ENCODE measurements at regions not wholly inside any gene's neighbourhood (a gene's known extent, or its start where the extent isn't known, plus 50 kb on each side); places are given as distances from the start of the nearest gene placed in this dataset.
A peak's percentile ranks its signal among the peaks of the same experiment; 100 is the strongest.

DNA sequence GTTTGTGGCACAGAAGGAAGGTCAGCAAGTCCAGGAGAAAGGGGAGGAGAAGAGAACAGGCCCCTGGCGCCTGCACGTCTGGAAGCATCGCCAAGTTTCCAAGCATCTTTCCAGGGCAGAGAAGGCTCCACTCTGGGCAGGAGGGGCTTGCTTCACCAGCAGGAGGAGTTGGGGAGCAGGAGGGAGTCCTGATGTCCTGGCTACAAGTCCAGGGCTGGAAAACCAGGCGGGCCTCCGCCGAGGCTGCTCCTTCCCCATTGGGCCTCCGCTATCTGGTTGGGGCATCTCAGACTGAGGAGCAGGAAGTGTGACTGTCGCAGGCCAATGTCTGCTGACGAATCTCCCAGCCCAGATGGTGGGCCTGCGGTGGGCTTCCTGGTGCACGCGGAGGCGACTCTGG is 421.9 kb downstream of the PREX1 start:
- DNase-seq (ENCODE audit: low read depth), result no peak

DNA sequence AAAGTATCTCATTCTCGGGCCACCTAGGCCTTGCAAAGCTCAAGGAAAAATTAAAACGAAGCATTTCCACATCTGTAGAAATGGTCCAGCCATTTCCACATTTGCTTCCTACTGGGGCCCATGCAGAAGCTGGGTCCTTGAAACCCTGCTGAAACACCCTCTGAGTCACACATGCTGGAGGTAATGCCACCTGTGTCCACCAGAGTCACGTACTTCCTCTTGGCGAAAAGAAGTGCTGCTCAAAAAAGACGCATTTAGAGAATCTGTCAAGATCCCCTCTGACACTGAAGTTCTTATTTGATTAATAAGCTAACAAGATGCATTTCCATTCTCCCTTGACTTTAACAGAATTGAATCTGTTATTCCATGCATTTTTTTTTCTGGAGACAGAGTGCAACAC is 423.2 kb downstream of the PREX1 start:
- no peak for DNase-seq (ENCODE audit: low read depth)

DNA sequence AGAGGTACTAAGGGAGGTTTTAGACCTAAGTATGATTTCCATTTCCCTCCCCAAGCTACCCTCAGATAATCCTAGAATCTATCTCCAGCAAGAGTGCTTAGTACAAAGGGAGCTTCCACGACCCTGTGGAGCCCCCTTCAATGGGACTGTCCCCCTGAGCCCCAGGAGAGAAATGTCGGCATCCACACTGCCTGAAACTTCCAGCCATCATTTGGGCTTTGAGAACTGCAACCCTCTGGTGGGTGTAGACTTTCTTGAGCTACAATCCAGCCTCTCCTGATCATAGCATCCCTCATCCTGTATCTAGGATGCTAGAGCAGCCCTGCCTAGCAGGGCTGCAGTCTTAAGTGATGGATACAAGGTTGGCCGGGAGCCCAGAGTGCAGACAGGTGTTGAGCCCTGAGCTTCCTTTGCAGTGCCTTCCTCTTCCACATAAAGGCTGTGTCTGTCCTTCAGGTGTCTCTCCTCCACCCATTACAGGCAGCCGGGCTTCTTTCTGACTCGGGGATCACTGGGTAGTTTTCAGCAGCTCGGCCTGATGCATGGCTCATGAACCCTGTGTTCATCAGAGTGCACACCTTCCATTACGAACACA is 424.5 kb downstream of the PREX1 start:
- DNase-seq (ENCODE audit: low read depth), result no peak

DNA sequence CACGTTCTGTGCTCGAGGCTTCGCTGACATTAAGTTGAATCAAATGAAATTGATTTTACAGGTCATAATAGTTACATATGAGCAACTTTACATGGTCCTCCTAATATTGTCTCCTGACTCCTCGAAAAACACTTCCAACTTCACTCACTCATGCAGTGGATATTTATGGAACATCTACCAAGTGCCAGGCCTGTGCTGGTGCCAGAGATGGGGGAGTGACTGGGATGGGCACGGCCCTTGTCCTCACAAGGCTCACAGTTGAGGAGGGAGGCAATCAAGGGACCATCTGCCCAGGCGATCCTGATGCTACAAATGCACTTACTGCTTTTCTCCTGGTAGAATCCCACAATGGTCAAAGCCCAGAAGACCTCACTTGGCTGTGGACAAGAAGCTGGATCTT is 426.4 kb downstream of the PREX1 start:
- no peak for DNase-seq (ENCODE audit: low read depth)

DNA sequence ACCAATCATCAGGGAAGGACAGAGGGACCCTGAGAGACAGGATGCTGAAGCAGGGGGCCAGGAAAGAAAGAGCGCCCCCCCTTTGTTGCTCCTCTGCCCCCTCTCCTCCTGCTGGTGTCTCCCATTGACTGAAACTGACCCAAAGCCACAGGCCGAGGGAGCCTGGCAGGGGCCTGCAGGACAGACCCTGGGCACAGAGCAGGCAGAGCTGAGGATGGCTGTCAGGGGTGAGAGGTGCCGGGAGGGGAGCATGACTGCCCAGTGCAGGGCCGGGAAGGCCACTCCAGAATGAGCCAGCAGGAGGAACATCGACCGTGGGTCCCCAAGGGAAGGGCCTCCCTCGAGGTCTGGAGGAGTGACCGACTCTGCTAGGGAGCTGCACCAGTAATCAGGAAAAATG is 427.8 kb downstream of the PREX1 start:
- DNase-seq (ENCODE audit: low read depth), result no peak

DNA sequence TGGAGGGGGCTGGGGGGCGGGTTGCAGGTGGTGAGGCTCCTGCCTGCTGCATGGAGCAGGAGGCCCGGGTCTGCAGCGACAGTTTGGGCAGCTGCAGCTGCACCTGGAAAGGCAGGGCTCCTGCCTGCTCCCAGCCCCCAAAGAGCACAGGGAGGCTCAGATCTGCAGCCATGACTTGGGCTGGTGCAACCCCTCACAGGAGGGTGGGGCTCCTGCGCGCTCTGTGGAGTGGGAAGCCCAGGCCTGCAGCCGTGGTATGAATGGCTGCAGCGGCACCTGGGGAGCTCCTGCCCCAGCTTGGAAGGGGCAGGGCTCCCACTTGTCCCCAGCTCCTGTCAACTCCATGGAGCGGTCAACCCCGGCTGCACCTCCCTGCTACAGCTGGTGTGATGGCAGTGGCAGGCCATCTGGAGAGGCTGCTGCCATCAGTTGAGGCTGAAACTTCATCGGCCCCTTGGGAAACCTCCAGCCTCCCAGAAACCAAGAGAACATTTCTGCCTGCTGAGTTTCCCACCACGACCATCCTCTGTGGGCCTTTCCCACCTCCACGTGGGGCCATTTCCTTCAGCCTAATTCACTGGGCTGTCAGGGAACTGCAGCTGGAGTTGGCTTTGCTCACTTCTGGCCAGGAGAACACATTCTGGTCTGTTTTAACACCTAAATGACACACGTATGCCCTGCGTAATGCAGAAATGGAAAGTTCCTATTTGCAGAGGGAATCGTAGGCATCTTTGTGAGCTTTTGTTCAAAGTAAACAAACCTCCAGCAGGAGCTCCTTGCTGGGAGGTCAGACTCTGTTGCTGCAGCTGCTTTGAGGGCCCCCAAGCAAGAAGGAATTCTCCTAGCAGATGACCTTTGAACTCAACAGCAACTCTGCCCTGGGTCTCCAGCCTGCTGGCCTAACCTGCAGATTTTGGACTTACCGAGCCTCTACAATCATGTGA is 429.0 kb downstream of the PREX1 start:
- DNase-seq (ENCODE audit: low read depth), result no peak

DNA sequence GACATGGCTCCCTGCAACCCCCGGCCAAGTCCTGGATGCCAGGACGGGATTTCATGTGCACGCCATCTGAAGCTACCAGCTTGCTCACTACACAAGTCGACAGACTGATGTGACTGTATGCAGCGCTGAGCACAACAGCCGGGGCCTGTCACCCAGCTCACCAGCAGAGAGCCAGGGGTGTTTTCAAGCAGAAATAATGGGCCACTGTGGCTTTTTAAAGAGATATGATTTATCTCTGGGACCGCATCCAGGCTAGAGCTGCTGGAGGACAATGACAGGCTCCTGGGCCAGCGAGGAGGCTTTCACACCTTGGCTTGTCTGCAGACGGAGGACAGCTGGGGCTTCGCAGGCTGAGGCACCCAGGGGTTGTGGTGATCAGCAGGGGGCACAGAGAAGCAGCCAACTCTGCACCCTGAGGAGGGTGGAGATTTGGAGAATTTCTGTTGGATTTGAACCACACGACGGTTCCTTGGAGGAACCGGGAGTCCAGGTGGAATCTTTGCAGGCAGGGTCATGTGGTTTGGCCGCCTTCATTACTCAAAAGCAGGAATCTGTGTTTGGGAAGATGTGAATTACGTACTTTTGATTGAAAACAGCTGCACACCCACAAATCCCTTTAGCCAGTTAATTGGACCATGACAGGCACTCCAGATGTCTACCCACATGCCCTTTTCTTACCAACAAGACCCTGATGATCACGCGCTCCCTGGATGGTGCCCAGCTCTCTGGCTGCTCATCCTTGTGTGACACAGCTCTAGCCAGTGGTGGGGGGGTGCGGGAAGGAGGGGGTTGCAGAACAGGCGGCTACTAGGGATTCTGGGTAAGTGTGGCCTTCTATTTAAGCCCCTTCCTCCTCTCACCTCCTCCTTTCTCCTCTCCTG is 430.6 kb downstream of the PREX1 start:
- peak; percentile 9 for DNase-seq (ENCODE audit: low read depth)

DNA sequence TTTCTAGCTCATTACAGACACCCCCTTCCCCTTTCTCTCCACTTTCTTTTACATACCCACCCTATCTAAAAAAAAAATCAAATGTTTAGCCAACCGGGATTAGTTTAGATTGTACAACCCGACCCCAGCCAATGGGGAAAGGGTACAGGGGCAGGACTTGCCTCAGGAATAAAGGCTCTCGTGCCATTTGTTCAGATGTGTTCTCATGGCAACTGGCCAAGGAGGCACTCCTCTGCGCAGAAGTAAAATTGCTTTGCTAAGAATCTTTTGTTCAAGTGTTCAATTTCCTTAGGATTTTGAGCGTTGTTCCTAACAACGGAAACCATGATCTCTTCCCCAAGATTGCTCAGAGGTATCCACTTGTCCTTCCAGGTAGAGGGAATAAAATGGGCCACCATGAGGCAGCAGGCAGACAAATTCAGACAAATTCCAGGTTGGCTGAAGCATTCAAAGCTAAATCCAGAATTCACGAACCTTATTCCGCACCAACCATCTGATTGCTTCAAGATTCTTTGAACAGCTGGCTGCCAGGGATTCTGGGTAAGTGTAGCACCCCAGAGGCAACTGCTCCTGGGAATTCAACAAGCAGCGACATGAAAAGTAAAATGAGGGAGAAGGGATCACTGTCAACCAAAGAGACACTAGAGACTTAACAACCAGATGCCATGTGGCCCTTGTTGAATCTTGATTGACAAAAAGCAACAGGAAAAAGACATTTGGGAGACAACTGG is 431.8 kb downstream of the PREX1 start:
- no peak for DNase-seq (ENCODE audit: low read depth)

DNA sequence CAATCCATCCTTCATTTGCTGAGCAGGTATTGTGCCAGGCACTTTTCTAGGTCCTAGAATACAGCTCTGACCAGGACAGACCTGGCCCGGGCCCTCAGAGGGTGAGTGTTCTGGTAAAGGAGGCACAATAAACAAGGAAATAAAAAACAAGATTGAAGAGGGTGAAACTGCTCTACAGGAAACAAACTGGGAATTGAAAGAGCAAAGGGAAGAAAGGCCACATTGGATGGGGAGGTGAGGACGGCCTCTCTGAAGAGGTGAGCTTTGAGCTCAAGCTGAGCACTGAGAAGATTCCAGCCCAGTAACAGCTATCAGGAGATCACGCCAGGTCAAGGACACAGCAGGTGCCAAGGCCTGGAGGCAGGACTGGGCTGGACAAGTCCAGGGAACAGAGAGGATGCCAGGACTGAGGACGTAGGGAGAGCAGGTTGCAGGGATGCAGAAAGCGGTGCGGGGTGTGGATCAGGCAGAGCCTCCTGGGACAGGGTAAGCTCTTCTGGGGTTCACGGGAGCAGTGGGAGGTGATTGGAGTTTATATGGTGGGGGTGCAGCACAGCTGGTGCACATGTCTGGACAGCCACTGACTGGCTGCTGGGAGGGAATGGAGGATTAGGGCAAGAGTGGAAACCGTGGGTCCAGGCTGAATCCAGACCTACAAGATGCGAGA is 433.3 kb downstream of the PREX1 start:
- no peak for DNase-seq (ENCODE audit: low read depth)

DNA sequence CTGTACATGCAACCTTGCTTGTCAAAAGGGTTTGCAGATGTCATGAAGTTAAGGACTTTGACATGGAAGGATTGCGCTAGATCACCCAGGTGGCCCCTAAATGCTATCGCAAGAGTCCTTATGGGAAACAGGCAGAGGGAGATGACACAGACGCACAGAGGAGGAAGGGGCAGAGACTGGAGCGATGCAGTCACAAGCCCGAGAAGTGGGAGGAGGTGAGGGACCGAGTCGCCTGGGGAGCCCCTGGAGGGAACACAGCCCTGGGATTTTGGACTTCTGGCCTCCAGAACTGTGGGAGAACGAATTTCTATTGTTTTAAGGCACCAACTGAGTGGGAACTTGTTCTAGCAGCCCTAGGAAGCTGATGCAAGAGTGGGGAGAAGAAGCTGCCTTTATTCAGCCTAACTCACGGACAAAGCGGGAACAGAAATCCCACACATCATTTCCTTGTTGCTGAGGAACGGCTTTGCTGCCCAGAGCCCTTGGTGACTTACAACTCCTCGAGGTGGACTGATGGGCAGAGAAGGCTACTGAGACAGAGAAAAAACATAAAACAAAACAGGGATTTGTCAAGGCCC is 434.0 kb downstream of the PREX1 start:
- DNase-seq (ENCODE audit: low read depth), result no peak

DNA sequence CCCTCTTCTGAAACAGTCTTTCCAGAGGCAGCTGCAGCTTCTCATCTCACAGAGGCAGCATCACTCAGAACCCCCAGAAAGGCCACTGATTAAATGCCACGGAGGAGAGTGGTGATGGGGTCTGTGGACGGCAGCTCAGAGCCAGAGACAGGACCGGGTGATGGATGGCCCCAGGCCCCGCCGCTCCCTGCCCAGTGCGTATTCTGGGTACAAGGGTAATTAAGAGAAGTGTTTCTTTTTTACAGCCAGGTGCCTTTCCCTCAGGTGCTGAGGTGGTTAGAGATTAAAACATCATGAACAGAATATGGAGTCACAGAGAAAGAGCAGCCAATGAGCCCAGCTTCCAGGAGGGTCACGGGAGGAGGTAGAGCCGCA is 434.5 kb downstream of the PREX1 start:
- no peak for DNase-seq (ENCODE audit: low read depth)

DNA sequence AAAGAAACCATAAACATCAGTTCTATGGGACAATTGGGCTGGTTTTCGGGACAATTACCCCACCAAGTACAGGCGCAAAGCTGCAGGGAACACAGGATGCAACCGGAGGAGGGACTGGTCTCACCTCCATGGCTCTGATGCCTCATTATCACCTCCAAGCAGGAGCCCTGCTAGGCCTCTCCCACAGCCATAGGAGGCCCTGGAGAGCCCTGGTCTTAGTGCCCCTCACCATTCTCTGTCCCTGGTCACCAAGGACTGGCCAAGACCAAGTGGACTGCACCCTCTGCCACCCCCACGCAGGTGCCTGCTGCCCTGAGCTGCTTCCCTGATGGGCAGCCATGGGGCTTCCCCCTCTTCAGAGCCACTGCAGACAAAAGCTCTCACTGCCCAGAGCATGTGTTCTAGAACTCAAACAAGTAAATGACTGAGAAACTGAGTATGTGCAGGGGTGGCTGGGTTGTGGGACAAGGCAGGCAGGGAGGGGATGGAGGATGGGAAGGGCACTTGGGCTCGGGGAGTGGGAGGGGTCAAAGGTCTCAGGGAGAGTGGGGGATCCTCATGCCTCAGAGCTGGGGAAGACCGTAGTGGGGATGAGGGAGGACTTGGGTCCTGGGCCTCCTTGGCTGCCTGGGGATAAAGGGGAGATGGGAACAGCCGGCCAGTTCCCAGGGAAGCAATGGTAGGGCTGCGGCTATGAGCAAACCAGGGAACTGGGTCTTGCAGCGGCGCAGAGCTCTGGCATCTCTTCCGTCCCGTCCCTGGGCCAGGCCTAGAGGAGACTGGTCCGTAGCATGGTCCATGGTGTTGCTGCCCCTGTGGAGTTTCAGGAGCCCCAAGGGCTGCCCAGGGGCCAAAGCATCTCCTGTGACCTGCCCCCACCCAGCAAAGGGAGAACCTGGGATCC is 435.1 kb downstream of the PREX1 start:
- no peak for DNase-seq (ENCODE audit: low read depth)

DNA sequence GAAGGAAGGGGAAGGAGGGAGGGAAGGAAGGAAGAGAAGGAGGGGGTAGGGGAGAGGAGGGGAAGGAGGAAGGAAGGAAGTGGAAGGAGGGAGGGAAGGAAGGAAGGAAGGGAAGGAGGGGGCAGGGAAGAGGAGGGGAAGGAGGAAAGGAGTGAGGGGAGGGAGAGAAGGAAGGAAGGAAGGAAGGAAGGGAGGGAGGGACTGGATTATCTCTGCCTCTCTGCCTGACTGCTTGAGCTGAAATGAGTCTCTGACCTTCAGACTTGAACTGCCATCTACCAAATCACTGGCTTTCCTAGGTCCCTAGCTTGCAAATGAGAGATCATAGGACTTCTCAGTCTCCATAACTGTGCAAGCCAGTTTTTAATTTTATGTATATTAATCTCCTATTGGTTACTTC is 436.8 kb downstream of the PREX1 start:
- DNase-seq (ENCODE audit: low read depth), result no peak

DNA sequence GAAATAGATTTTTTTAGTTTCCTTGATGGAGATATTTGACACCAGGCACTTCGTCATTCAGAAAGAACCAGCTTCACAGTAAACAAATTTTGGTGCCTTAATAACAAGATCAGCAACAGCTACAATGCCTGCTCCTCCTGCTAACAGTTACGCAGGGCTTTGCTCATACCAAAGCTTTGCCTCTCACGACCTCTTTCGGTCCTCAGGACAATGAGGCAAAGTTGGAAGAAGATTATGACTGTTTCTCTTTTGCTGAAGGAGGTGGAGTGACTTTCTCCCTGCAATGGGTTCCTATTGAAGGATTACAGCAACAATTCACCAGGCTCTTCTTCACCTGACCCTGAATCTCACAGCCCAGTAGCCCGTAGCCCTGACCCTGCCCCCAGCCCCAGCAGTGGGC is 440.1 kb downstream of the PREX1 start:
- DNase-seq (ENCODE audit: low read depth), result no peak

DNA sequence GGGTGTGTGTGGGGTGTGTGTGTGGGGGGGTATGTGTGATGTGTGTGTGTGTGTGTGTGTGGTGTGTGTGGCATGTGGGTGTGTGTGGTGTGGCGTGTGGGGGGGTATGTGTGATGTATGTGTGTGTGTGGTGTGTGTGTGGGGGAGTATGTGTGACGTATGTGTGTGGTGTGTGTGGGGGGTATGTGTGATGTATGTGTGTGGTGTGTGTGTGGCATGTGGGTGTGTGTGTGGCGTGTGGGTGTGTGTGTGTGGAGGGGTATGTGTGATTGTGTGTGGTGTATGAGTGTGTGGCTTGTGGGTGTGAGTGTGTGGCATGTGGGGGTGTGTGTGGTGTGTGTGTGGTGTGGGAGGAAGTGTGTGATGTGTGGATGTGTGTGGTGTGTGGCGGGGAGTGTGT is 442.3 kb downstream of the PREX1 start:
- no peak for DNase-seq (ENCODE audit: low read depth)

DNA sequence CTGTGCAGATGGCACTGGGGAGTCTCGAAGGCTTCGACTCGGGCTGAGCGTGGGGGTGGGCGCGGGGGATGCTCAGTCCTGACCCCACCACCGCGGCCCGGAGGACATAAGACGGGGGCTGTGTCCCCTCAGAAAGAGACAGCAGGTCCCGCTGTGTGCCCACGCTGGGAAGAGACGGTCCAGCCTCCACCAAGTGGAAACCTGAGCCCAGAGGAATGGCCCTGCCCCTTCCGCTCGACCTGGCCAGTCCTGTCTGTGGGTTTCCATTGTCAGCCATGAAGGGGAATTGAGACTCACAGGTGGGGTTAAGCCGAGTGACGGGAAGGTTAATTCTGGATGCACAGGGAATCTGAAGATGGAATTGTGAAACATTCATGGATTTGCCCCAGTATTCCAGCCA is 442.7 kb downstream of the PREX1 start:
- DNase-seq (ENCODE audit: low read depth), result no peak

DNA sequence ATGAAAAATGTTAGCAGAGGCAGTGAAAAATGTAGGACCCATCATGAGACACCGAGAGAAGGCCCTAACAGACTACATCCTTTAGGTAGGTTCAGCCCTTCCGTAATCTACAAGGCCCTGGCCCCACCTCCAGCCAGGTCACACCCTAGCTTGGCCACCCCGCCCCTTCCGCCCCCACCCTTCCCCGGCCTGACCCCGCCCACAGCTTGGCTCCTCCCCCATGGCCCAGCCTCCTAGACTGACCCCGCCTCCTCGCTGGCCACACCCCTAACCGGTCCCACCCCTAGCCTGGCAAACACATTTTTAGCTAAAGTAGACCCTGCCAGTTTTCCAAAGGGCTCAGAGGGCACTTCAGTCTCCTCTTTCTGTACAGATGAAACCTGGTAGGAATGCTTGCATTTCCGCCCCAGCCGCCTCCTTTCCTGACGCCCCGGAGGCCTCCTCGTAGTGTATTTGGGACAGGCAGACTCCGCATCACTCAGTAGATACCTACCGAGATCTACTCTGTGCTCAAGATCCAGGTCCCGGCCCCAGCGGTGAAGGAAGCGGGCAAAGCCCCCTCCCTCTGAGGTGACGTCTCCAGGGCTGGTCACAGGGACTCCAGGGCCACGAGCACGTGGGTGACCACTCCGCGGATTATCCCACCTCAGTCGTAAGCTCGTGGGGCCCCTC is 443.5 kb downstream of the PREX1 start:
- no peak for DNase-seq (ENCODE audit: low read depth)

DNA sequence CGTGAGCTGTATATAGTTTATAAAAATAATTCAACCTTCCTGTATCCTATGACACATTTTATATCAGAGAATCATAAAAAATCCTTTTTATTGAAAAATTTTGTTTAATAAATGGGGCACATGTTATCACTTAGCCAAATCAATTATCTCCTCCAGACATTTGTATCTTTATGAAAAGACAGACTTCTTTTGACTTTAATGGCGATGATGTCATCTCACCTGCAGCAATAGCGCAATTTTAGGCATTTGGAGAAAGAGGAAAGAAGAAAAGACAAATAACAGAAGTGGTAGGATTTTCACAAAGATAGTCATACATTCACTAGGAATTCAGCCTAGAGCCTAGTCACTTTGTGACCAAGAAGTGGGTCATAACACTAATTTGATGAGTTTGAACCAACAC is 444.5 kb downstream of the PREX1 start:
- no peak for DNase-seq (ENCODE audit: low read depth)

DNA sequence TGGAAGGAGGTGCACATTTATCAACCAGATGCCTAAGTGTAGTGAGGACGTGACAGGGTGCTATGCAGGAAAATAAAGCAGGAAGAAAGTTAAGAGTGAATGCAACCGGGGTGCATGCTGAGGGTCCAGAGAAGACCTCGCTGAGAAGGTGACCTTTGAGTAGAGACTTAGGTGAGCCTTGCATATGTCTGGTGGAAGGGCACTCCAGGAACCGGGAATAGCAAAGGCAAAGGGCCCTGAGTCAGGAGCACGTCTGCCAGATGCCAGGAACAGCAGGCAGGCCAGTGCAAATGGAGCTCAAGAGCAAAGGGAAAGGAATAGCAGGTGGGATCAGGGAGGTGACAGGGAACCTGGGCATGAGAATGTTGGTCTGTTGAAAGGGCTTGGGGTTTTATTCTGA is 445.5 kb downstream of the PREX1 start:
- DNase-seq (ENCODE audit: low read depth), result no peak
